COLO829 (cell line): ENCODE measurements at regions not wholly inside any gene's neighbourhood (a gene's known extent, or its start where the extent isn't known, plus 50 kb on each side); places are given as distances from the start of the nearest gene placed in this dataset.

Experiments
- DNase-seq: peaks from one replicate; pipeline ENCODE4 v3.0.0; 2012; ENCODE audit warnings: low spot score

DNA sequence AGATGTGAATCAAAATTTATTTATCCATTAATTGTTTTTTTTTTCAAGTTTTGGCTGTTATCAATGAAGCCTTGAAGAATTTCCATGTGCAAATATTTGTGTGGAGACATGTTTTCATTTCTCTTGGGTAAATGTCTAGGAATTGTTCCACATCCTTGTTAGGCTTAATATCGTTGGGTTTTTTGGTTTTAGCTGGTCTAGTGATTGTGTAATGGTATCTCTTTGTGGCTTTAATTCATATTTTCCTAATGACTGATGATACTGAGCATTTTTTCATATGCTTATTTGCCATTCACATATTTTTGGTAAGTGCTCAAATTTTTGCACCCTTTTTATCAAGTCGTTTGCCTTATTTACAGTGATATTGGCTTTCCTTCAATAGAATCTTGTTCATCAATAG lies 250.3 kb upstream of the EPHA4 start:
- no peak for DNase-seq

DNA sequence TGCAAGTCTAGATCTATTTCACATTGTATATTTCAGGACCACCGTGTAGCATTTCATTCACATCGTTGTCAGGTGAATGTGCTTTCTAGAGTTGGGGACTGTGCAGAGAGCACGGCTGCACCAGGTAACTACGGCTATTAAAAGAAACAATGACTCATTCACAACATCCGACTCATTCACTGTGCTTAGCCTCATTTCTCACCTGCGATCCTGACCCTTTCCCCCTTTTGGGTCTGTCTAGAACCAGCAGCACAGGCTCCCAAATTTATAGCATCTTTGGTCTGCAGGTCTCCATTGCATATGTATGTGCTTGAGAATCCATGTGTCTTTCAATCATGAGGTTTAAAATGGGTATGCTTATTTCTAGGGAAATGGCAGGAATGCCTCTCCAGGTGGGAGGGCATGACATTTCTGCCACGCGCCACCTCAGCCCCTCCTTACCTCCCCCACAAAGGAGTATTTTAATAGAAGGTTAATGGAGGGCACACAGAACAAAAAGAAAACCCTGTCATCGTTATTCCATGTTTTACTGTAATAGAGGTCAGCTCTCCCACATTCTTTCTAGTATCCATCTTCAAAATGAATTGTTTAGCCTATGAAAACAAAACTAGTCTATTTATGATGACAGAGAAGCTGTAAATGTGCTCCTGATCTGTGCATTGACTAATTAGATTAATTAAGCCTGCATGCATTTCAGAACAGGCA lies 246.7 kb upstream of the EPHA4 start:
- DNase-seq = no peak

DNA sequence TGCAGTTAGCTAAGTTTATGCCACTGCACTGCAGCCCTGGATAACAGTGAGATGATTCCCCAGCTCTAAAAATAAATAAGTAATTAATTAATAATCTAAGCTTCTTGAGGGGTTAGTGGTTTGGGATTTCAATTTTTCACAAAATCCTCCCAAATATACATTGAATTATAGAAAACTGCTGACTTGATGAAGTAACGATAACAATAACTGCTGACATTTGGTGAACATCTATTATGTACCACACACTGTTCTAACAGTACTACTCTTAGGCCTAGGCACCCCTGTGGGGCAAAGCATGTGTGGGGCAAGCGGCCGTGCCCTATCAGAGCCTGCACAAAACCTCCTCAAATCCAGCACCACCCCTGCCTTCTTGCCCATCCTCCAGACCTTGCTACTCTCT lies 245.8 kb upstream of the EPHA4 start:
- DNase-seq = no peak

DNA sequence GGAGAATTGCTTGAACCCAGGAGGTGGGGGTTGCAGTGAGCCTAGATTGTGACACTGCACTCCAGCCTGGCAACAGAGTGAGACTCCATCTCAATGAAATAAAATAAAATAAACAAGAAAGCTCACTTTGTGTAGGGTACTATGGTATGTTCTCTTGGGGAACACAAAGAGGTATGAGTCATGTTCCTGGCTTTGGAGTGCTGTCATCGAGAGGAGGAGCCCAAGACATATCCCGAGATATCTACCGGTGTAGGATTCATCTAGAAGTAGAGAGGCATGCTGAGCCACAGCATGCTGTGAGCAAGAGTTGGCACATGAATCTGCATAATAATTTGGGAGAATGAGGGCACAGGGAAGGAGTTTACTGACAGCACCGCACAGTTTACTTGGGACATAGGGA lies 244.9 kb upstream of the EPHA4 start:
- no peak for DNase-seq

DNA sequence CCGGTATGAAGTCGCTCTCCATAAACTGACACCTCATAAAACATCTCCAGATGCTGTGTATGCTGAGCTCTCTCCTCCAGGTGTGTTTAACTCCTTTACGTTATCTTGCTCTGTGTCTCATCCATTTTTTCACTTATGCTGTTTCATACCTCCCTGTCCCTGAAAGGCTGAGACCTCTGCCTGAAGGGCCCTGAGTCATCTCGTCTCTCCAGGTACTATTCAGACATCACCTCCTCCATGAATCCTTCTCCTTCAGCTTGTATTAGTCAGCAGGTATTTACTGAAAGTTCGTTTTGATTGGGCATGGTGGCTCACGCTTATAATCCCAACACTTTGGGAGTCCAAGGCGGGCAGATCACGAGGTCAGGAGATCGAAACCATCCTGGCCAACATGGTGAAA lies 244.5 kb upstream of the EPHA4 start:
- no peak for DNase-seq

DNA sequence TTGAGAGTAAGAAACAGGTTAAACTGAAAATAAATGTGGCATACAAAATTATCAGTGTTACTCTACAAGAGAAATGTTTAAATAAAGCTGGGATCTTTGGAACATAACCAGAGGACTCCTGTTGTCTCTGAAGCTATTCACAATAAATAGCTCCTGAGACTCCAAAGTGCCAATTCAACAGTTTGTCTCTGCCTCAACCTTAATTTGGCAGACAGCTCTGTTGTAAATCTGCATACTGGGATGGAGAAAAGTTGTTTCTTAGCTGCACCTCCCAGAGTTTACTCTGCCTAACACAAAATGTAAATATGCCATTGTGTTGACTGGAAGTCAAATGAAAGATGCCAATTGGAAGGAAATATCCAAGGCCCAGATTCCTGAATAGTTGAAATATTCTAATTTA lies 238.5 kb upstream of the EPHA4 start:
- no peak for DNase-seq

DNA sequence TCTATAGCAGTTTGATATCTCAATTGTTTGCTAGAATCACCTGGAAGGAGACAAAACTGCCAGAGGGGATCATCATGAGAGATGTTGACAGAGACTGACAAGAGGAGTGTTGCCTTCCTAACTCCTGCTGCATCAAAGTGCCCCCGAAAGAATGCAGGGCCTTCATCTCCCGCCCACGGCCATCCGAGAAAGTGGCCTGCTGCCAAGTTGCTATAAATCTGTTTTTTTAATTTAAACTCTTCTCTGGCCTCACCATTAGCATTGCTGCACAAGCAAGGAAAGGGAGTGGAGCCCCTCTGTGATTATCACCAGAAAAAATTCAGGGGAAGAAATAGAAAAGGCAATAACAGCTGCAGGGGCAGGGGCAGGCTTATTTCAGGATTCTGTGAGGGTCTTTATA lies 238.1 kb upstream of the EPHA4 start:
- DNase-seq = no peak

DNA sequence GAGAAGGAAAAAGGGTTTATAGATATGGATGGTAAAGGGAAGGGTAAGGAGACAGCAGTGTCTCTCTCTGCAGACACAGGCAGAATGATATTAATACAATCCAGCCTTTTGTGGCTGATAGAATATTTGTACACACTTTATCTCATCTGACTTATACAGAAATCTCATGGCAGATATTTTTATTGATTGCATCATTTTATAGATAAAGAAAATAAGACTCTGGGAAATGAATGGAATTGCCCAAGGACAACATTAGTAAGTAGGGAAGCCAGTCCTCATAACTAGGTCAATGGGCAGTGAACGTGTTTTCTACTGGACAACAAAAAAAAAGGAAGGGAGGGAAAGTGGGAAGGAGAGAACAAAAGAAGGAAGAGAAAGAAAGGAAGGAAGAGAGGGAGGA lies 236.4 kb upstream of the EPHA4 start:
- DNase-seq = no peak

DNA sequence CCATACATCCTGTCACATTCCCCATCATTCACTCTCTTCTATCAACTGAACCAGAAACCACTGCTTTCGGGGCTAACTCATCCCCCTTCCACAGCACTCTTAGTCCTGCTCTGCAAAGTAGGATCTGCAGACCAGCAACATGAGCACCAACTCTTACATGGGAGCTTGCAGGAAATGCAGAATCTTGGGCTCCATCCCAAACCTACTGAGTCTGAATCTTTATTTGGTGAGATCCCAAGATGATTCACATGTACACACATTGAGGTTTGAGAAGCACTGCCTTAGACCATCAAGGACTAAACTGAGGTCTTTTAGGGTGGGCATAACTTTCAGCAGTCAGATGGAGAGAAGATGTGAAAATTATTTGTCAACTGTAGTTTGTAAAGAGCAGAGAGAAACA lies 235.6 kb upstream of the EPHA4 start:
- no peak for DNase-seq

DNA sequence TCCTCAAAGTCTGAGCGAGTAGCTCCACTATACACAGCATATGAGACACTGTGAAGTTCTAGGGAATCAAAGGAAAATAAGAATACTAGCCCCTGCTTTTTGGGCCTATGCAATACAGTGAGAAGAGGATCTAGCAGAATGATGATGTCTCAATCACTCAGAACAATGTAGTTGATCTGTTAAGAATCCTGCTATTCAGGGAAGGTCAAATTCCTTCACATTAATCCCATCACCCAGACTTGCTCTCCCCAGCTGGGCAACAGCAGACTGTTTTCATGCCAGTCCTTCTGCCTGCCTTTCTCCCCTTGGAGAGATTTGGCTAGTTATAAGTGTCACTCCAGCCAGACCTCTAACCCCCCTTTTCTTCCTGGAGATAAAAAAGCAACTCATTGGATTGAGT lies 230.0 kb upstream of the EPHA4 start:
- DNase-seq = no peak

DNA sequence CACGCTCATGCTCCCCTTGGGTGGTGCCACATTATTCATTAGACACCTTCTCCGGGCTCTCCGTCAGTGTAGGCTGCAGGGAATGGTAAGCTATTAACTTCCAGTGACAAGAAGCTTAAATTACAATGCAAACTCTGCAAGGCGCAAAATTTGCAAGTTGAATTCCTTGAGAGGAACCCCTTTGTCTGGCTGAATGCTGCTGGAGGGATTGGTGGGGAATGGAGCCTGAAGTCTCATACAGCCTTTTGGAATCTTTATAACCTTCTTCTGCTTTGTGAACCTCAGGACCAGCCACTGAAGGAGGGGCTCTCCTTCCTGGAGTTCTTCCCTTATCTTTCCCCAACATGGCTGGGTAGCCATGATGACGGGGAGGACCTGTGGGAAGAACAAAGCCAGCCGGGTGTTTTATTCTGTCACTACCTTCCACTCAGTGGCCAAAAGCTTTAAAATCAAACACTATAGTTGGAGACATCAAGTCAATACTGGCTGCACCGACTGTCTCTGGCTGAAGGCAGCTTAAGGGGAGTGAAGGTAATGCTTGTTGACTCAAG lies 220.9 kb upstream of the EPHA4 start:
- DNase-seq = no peak

DNA sequence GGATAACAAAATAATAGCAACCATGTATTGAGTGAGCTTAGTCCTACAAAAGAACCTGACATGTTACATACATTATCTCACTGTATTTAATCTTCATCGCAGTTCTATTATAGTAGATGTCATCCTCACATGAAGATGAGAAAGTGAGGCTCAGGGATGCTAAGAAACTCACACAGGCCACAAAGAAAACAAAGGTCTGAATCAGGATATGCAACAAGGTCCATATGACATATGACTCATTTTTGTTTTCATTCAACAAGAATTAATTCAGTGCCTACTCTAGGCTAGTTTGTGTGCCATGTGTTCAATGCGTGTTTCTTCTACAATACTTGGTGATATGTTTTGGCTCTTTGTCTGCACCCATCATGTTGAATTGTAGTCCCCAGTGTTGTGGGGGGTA lies 219.7 kb upstream of the EPHA4 start:
- no peak for DNase-seq

DNA sequence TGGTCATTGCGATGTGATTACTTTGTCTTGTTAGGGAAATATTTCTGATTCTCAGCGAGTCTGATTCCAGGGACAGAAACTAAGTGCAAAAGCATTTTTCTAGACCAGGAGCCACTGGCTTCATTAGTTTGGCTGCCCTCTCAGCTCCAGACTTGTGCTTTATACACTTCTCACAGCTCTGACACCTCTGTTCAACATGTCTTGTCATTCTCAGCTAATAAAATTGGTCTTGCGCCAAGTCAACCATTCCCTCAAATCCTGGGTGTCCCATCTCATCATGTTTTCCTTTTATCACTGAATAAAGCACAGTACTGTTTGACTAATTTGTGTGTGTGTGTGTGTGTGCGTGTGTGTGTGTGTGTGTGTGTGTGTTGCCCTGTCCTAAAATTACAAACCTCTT lies 215.5 kb upstream of the EPHA4 start:
- no peak for DNase-seq

DNA sequence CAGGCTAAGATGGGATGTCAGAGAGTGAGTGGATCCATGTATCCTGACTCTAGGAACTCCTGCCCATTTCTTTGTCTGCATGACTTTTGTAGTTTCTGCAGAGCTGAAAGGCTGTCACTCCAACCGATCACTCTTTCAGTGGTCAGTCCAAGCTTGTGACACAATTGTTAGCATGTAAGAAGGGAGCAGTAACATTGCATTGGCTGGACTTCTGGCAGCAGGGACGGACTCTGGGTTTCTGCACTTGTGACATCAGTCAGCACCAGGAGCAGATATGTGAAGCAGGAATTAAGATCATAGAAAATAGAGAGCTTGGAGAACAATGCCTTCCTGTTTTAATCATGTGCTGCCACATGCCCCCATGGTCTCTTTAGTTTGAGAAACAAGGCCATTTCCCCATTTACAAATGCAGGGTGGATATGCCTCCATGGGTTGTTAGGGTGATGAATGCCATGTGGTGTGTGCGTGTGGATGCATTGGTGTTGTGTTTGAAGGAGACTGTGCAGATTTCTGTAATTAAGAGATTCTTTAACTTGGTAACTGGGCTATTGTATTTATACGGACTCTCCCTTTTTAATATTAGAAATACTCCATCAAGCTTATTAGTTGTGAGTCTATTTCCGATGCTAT lies 214.3 kb upstream of the EPHA4 start:
- no peak for DNase-seq

DNA sequence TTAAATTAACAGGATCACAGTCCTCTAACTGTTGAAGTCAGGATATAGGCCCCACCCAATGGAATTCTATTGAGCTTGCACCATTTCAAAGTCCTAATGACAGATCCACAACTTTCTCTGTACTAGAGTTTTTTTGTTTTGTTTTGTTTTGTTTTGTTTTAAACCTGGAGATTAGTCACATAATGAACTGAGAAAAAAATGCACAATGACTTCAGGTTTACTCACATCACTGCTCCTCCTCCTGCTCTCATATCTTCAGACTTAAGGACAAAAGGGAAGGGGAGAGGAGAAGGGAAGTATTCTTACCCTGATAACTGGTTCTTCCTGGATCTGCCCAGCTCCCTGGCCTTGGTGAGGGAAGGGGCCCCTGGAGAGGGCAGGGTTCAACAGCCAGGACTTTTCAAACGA lies 208.2 kb upstream of the EPHA4 start:
- DNase-seq = no peak

DNA sequence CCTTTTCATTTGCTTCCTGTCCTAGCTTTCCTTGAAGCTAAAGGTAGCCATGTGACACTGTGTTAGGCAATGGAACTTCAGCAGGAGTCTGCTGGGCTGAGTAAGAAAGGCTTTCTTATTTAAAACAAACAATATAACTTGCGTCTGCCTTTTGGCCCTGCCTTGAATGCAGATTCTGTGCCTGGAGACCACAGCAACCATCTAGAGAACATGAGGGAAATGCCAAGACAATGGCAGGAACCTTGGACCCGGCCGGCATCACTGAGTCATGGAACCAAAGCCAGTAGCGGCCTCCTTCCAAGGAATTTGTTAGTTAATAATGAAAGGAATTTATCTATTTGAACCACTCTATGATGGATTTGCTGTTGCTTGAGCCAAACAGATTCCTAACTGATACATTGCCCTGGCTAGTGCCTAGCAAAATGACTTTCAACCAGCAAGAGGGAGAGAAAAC lies 207.5 kb upstream of the EPHA4 start:
- no peak for DNase-seq

DNA sequence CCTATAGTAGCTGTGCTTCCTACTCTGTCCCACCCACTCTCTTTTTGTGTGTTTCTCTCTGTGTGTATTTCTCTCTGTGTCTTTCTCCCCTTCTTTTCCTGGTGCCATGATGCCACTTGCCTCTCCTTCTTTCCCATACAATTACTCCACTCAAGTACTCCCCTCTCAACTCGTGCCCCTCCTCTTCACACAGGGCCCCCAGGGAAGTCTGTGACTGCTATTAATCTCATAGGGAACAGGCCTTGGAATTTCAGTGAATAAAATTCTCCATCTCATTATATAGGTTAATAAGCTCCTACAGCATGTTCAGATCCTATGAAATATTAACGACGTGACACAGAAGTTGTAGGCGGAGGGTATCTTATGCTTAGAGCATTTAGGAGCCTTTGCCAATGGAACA lies 205.9 kb upstream of the EPHA4 start:
- DNase-seq = no peak

DNA sequence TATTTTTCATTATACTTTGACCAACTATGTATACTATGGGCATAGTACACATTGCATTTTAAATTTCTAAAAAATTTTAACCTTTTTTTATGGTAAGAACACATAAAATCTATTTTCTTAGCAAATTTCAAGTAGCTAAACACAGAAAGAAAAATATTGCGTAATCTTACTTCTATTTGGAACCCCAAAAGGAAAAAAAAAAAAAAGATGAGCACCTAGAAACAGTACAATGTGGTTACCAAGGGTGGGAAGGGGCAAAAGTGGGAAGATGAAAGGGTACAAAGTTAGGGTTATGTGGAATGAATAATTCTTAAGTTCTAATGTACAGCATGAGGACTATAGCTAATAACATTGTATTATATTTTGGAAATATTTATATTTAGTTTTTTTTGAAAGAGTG lies 205.0 kb upstream of the EPHA4 start:
- no peak for DNase-seq

DNA sequence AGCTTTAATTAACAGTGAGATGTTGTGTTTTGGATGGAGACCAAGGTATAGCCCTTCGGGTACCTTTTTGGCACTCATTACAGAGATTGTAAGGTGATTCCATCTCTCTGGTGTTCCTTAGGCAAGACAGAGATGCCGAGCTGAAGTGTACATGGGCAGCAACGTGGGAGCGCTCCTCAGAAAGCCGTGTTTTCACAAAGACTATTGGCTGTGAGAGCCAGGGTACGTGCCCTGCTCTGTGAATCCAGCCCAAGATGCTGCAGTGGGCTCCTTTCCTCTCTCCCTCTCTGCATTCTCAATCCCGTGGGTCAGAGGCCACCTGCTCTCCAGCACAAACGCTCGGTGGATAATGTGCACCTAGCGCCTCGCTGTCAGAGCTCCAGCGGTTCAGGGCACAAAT lies 203.0 kb upstream of the EPHA4 start:
- DNase-seq = no peak

DNA sequence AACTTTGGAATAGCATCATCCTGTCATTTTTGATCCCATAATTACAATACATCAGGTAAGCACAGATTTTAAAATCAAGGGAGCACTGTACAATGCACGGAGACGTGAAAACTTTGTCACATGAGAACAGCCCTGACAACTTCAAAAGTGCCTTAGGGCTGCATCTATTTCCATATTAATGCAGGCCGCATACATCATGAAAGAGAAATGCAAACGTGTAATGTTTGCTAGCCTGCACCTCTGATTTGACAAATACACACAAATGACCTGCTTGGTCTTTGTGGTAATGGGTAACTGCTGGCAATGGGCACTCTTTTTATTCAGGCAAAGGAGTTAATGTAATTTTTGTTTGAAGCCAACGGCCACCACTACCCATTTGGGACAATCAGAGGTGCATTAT lies 202.0 kb upstream of the EPHA4 start:
- no peak for DNase-seq

DNA sequence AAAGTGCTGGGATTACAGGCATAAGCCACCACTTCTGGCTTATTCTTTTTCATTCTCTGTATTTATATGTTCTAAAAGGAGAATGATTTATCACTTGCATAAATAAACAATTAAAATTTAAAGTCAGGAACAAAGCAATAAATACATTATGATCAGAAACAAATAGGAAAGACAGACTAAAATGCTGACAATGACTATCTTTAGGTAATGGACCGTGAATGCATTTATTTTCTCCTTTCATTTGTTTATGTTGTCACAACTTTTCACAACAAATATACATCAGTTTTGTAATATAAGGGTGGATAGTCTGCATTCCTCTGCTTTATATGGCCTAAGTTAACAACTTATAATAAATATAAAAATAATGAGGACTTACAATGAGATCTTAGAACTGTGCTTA lies 199.2 kb upstream of the EPHA4 start:
- no peak for DNase-seq

DNA sequence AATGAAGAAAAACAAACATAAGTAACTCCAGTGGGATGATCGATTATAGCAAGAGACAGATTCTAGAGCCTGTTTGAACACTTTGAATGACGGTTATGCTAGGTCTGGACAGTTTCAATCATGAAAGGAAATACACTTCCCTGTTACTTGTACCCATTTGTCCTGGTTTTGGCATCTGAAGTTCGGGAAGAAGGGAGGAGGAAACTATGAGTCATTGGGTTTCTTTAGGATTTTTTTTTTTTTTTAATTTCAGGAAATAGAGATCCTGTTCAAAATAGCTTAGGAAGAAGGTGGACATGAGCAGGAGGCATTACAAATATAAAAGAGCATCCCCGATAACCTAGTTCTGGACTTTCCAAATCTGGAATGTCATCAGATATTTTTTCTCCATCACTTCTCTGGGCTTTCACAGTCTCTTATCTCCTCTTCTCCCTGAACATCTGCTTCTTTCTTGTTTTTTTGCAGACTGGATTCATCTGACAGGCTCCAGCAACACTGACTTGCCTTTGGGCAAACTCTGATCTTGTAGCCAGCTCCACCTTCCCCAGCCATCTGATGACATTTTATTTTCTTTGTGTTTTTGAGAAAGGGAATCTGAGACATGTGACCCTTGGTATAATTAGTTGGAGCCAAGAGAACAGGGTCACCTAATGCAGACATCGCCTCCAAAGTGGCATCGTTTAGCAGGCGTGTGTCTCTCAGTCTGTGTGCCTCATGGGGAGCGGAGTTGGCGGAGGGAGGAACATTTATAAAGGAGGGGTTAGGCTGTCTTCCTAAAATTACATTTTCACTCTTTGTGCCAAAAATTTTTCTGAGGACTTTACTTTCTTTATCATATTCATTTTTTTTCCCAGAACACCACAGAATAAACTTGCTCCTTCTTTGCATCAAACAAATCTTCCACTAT lies 195.3 kb upstream of the EPHA4 start:
- no peak for DNase-seq

DNA sequence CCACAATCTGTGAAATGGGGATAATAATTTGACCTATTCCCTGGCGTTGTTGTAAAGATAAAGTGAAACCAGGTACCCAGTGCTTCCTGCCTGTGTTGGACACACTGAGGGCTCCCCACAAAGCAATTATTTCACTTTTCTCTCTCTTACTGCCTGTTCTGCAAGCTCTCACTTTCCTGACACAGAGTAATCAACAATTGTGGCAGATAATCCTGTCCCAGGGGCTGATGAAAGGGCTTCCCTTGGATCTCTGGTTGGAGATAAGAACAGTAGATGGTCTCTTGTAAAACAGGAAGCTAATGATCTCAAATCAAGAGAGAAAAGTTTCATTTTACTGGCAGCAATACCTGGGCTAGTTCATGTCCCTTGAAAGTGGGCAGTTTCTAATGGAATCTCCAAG lies 190.4 kb upstream of the EPHA4 start:
- DNase-seq = no peak
